ENCODE measurements at regions not wholly inside any gene's neighbourhood (a gene's known extent, or its start where the extent isn't known, plus 50 kb on each side); places are given as distances from the start of the nearest gene placed in this dataset.

GRCh38 chr9:108286638-108287206, 569.1 kb downstream of the ACTL7B start:
- DNase-seq = no peak
- 87 to 95% (median 92%) methylated on average over 7 of the region's 7 CpGs for WGBS, 5 donors
- TF ChIP-seq CTCF (IDR thresholded peaks at IDR 0.05) (no peak), EP300 (IDR thresholded peaks at IDR 0.05) (no peak), POLR2AphosphoS5 (IDR thresholded peaks at IDR 0.05) (no peak), POLR2A (IDR thresholded peaks at IDR 0.05) (no peak)
- Histone ChIP-seq H3K4me1 (no peaks in the 10 kb centered on the region), H3K9me3 (no peaks in the 10 kb centered on the region), H3K4me3 (no peak overlapping the region), H3K36me3 (no peaks in the 10 kb centered on the region), H3K27me3 (no peaks in the 10 kb centered on the region), H3K27ac (no peak overlapping the region)
- intact Hi-C loops (cut with DNase I; ENCODE audit: low total_unique reads) = no loop called here

GRCh38 chr9:108283696-108284095, 572.1 kb downstream of the ACTL7B start:
- intact Hi-C loops (cut with DNase I; ENCODE audit: low total_unique reads) = no loop called here
- H3K9me3 ChIP-seq = no peaks in the 10 kb centered on the region
- H3K4me1 ChIP-seq = no peaks in the 10 kb centered on the region
- H3K36me3 ChIP-seq = no peaks in the 10 kb centered on the region
- no peak overlapping the region for H3K4me3 ChIP-seq
- TF ChIP-seq CTCF (IDR thresholded peaks at IDR 0.05) (no peak), EP300 (IDR thresholded peaks at IDR 0.05) (no peak), POLR2A (IDR thresholded peaks at IDR 0.05) (no peak), POLR2AphosphoS5 (IDR thresholded peaks at IDR 0.05) (no peak)
- H3K27me3 ChIP-seq = no peaks in the 10 kb centered on the region
- no peak overlapping the region for H3K27ac ChIP-seq
- peak in 1 of 2 donors; percentile 73 for DNase-seq
- WGBS, 5 donors = 62 to 95% (median 86%) methylated on average over 6 of the region's 6 CpGs

- H3K9me3 ChIP-seq = no peaks in the 10 kb centered on the region
- TF ChIP-seq CTCF (IDR thresholded peaks at IDR 0.05) (peak in 2 of 7 experiments; percentile 13 to 19), EP300 (IDR thresholded peaks at IDR 0.05) (no peak)
- H3K4me3 ChIP-seq = no peak overlapping the region
- H3K36me3 ChIP-seq = no peaks in the 10 kb centered on the region
- no peaks in the 10 kb centered on the region for H3K4me1 ChIP-seq
- WGBS, 5 donors = 69 to 77% (median 74%) methylated on average over 4 of the region's 4 CpGs
- no peaks in the 10 kb centered on the region for H3K27me3 ChIP-seq
- no peak overlapping the region for H3K27ac ChIP-seq
- DNase-seq = no peak
- intact Hi-C loops (cut with DNase I; ENCODE audit: low total_unique reads) = no loop called here
Observed at GRCh38 chr9:108282872-108283271, 572.9 kb downstream of the ACTL7B start.

- Histone ChIP-seq H3K27me3 (no peaks in the 10 kb centered on the region), H3K4me1 (no peaks in the 10 kb centered on the region), H3K4me3 (no peak overlapping the region), H3K36me3 (no peaks in the 10 kb centered on the region), H3K27ac (no peak overlapping the region), H3K9me3 (no peaks in the 10 kb centered on the region)
- no peak for DNase-seq
- intact Hi-C loops (cut with DNase I; ENCODE audit: low total_unique reads) = no loop called here
- WGBS, 5 donors = 52 to 75% (median 67%) methylated on average over 1 of the region's 1 CpG
- TF ChIP-seq POLR2A (IDR thresholded peaks at IDR 0.05) = no peak
- no peak for TF ChIP-seq CTCF (IDR thresholded peaks at IDR 0.05)
- TF ChIP-seq EP300 (IDR thresholded peaks at IDR 0.05) = no peak
- TF ChIP-seq POLR2AphosphoS5 (IDR thresholded peaks at IDR 0.05) = no peak
Observed at GRCh38 chr9:108281696-108282095, 574.1 kb downstream of the ACTL7B start.
